ENCODE measurements at regions not wholly inside any gene's neighbourhood (a gene's known extent, or its start where the extent isn't known, plus 50 kb on each side); places are given as distances from the start of the nearest gene placed in this dataset.
"Not testable (repeated sequence)": the region's sequence is repeated elsewhere in the genome, so short reads cannot be mapped to it uniquely, and the experiment has no call there.

GRCh38 chr2:192536922-192537624 is 342.3 kb upstream of the TMEFF2 start:
- DNase-seq (ENCODE audit: low spot score), result no peak

- no peak for DNase-seq (ENCODE audit: low spot score)
Observed at GRCh38 chr2:192535956-192536921, 341.5 kb upstream of the TMEFF2 start.

GRCh38 chr2:192534072-192534471 is 339.3 kb upstream of the TMEFF2 start:
- no peak for DNase-seq (ENCODE audit: low spot score)

- not testable (repeated sequence) for DNase-seq (ENCODE audit: low spot score)
Observed at GRCh38 chr2:192524642-192525251, 330.0 kb upstream of the TMEFF2 start.

- not testable (repeated sequence) for DNase-seq (ENCODE audit: low spot score)
Observed at GRCh38 chr2:192524214-192524613, 329.5 kb upstream of the TMEFF2 start.

GRCh38 chr2:192515937-192516336 is 321.2 kb upstream of the TMEFF2 start:
- no peak for DNase-seq (ENCODE audit: low spot score)

GRCh38 chr2:192513575-192513974 is 318.8 kb upstream of the TMEFF2 start:
- no peak for DNase-seq (ENCODE audit: low spot score)

- not testable (repeated sequence) for DNase-seq (ENCODE audit: low spot score)
Observed at GRCh38 chr2:192507836-192508450, 313.2 kb upstream of the TMEFF2 start.

- peak; percentile 47 for DNase-seq (ENCODE audit: low spot score)
Observed at GRCh38 chr2:192500550-192501200, 305.9 kb upstream of the TMEFF2 start.

- peak; percentile 22 for DNase-seq (ENCODE audit: low spot score)
Observed at GRCh38 chr2:192499476-192499875, 304.7 kb upstream of the TMEFF2 start.

GRCh38 chr2:192498747-192499146 is 304.0 kb upstream of the TMEFF2 start:
- no peak for DNase-seq (ENCODE audit: low spot score)

GRCh38 chr2:192488158-192488557 is 293.4 kb upstream of the TMEFF2 start:
- peak; percentile 71 for DNase-seq (ENCODE audit: low spot score)

- DNase-seq (ENCODE audit: low spot score), result peak; percentile 67
Observed at GRCh38 chr2:192487636-192488035, 292.9 kb upstream of the TMEFF2 start.

- DNase-seq (ENCODE audit: low spot score), result no peak
Observed at GRCh38 chr2:192484903-192485302, 290.2 kb upstream of the TMEFF2 start.

- no peak for DNase-seq (ENCODE audit: low spot score)
Observed at GRCh38 chr2:192480984-192481383, 286.3 kb upstream of the TMEFF2 start.

GRCh38 chr2:192473331-192473730 is 278.6 kb upstream of the TMEFF2 start:
- no peak for DNase-seq (ENCODE audit: low spot score)

GRCh38 chr2:192471982-192472381 is 277.2 kb upstream of the TMEFF2 start:
- no peak for DNase-seq (ENCODE audit: low spot score)

GRCh38 chr2:192469612-192470011 is 274.9 kb upstream of the TMEFF2 start:
- no peak for DNase-seq (ENCODE audit: low spot score)

GRCh38 chr2:192467953-192468660 is 273.4 kb upstream of the TMEFF2 start:
- DNase-seq (ENCODE audit: low spot score), result no peak

- DNase-seq (ENCODE audit: low spot score), result no peak
Observed at GRCh38 chr2:192465141-192465540, 270.4 kb upstream of the TMEFF2 start.

- no peak for DNase-seq (ENCODE audit: low spot score)
Observed at GRCh38 chr2:192459422-192459821, 264.7 kb upstream of the TMEFF2 start.
